ENCODE measurements at regions not wholly inside any gene's neighbourhood (a gene's known extent, or its start where the extent isn't known, plus 50 kb on each side); places are given as distances from the start of the nearest gene placed in this dataset.

DNA sequence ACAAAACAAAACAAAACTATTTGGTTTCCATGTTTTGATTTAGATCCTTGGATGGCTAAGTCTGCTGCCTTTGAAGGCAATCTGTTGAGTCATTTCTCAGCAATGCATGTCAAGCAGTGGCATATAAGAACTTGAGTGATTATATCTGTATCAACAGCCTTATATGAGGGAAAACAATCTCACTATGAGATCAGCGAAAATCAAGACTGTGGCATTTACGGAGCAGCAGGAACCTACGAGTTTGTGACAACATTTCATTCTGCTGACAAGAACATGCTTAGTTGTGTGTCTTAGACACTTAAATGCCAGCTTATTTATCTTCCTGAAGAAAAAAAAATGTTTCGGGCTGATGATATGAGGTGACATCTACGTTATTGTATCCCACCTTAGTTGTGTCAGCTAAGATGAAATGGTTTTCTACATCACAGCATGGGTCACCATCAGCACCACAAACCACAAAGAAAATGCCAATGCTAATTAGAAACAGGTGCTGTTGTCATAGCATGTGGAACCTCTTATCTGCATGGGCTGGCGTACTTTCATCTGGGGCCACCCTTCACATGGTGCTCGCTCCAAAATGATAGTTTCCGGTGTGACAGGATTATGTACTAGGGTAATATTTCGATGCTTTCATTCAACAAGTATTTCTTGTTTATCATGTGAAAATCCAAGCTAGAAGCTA lies 1085.5 kb downstream of the SORCS1 start:
- Mint-ChIP-seq H3K4me3 (no peak overlapping the region), H3K9me3 (no peaks in the 10 kb centered on the region), H3K36me3 (no peaks in the 10 kb centered on the region), H3K4me1 (peaks cover 20% of the 10 kb centered on the region), H3K27ac (no peak overlapping the region), H3K27me3 (ENCODE audit: low read depth) (no peaks in the 10 kb centered on the region)
- ChIA-PET POLR2A (no interaction called here), CTCF (no interaction called here)
- DNase-seq (ENCODE audit: low spot score): no peak
- no peak; the same call in 1 of the 2 replicates for ATAC-seq
- TF ChIP-seq RORB (CRISPR knock-in tag; IDR thresholded peaks at IDR 0.05) (no peak), MXD4 (CRISPR knock-in tag; IDR thresholded peaks at IDR 0.05; ENCODE audit: borderline replicate concordance) (no peak), ELF4 (CRISPR knock-in tag; IDR thresholded peaks at IDR 0.05; ENCODE audit: low read depth) (no peak), FOXJ3 (CRISPR knock-in tag; IDR thresholded peaks at IDR 0.05; ENCODE audit: borderline replicate concordance) (no peak)
- TF ChIP-seq, protein P1, sequence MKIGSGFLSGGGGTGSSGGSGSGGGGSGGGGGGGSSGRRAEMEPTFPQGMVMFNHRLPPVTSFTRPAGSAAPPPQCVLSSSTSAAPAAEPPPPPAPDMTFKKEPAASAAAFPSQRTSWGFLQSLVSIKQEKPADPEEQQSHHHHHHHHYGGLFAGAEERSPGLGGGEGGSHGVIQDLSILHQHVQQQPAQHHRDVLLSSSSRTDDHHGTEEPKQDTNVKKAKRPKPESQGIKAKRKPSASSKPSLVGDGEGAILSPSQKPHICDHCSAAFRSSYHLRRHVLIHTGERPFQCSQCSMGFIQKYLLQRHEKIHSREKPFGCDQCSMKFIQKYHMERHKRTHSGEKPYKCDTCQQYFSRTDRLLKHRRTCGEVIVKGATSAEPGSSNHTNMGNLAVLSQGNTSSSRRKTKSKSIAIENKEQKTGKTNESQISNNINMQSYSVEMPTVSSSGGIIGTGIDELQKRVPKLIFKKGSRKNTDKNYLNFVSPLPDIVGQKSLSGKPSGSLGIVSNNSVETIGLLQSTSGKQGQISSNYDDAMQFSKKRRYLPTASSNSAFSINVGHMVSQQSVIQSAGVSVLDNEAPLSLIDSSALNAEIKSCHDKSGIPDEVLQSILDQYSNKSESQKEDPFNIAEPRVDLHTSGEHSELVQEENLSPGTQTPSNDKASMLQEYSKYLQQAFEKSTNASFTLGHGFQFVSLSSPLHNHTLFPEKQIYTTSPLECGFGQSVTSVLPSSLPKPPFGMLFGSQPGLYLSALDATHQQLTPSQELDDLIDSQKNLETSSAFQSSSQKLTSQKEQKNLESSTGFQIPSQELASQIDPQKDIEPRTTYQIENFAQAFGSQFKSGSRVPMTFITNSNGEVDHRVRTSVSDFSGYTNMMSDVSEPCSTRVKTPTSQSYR (CRISPR knock-in tag; IDR thresholded peaks at IDR 0.05): no peak
- TF ChIP-seq, protein P2, sequence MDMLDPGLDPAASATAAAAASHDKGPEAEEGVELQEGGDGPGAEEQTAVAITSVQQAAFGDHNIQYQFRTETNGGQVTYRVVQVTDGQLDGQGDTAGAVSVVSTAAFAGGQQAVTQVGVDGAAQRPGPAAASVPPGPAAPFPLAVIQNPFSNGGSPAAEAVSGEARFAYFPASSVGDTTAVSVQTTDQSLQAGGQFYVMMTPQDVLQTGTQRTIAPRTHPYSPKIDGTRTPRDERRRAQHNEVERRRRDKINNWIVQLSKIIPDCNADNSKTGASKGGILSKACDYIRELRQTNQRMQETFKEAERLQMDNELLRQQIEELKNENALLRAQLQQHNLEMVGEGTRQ (CRISPR knock-in tag; IDR thresholded peaks at IDR 0.05): no peak

DNA sequence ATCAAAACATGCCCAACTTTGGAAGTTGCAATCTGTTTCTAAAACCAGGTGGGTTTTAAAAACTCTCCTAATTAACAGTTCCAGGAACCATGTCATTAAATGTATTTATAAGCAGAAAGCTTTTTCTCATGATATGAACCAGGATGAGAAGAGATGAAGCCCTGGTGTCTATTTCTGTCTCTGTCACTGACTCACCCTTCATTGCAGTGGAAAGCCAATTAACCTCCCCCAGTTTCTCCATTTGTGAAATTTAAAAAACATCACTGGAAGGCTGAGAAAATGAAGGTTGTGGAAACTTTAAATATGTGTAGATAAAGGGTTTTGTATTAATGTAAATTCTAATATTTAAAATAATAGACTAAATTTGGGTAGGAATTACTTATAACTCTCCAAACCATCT lies 1088.0 kb downstream of the SORCS1 start:
- Mint-ChIP-seq H3K9me3 (peaks cover 7% of the 10 kb centered on the region), H3K4me3 (no peak overlapping the region), H3K27me3 (ENCODE audit: low read depth) (no peaks in the 10 kb centered on the region), H3K36me3 (no peaks in the 10 kb centered on the region), H3K27ac (no peak overlapping the region), H3K4me1 (peaks cover 26% of the 10 kb centered on the region)
- ChIA-PET POLR2A (no interaction called here), CTCF (no interaction called here)
- DNase-seq (ENCODE audit: low spot score): no peak
- ATAC-seq: no peak
- no peak for TF ChIP-seq MYBL2 (CRISPR knock-in tag; IDR thresholded peaks at IDR 0.05)
- TF ChIP-seq TEAD1 (CRISPR knock-in tag; IDR thresholded peaks at IDR 0.05): no peak
- TF ChIP-seq, protein P3, sequence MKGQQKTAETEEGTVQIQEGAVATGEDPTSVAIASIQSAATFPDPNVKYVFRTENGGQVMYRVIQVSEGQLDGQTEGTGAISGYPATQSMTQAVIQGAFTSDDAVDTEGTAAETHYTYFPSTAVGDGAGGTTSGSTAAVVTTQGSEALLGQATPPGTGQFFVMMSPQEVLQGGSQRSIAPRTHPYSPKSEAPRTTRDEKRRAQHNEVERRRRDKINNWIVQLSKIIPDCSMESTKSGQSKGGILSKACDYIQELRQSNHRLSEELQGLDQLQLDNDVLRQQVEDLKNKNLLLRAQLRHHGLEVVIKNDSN (CRISPR knock-in tag; IDR thresholded peaks at IDR 0.05): no peak
- TF ChIP-seq, protein P4, sequence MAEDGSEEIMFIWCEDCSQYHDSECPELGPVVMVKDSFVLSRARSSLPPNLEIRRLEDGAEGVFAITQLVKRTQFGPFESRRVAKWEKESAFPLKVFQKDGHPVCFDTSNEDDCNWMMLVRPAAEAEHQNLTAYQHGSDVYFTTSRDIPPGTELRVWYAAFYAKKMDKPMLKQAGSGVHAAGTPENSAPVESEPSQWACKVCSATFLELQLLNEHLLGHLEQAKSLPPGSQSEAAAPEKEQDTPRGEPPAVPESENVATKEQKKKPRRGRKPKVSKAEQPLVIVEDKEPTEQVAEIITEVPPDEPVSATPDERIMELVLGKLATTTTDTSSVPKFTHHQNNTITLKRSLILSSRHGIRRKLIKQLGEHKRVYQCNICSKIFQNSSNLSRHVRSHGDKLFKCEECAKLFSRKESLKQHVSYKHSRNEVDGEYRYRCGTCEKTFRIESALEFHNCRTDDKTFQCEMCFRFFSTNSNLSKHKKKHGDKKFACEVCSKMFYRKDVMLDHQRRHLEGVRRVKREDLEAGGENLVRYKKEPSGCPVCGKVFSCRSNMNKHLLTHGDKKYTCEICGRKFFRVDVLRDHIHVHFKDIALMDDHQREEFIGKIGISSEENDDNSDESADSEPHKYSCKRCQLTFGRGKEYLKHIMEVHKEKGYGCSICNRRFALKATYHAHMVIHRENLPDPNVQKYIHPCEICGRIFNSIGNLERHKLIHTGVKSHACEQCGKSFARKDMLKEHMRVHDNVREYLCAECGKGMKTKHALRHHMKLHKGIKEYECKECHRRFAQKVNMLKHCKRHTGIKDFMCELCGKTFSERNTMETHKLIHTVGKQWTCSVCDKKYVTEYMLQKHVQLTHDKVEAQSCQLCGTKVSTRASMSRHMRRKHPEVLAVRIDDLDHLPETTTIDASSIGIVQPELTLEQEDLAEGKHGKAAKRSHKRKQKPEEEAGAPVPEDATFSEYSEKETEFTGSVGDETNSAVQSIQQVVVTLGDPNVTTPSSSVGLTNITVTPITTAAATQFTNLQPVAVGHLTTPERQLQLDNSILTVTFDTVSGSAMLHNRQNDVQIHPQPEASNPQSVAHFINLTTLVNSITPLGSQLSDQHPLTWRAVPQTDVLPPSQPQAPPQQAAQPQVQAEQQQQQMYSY (CRISPR knock-in tag; IDR thresholded peaks at IDR 0.05): no peak
- TF ChIP-seq SMAD3 (CRISPR knock-in tag; IDR thresholded peaks at IDR 0.05; ENCODE audit: borderline replicate concordance): no peak
- no peak for TF ChIP-seq FOXJ3 (CRISPR knock-in tag; IDR thresholded peaks at IDR 0.05; ENCODE audit: borderline replicate concordance)
- no peak for TF ChIP-seq SMAD4 (CRISPR knock-in tag; IDR thresholded peaks at IDR 0.05)
- TF ChIP-seq NFATC4 (CRISPR knock-in tag; IDR thresholded peaks at IDR 0.05): no peak
- TF ChIP-seq IRF2 (CRISPR knock-in tag; IDR thresholded peaks at IDR 0.05; ENCODE audit: borderline replicate concordance, low read depth): no peak
- no peak for TF ChIP-seq NR3C1 (CRISPR knock-in tag; conservative IDR thresholded peaks at IDR 0.05; ENCODE audit: low read depth)
- TF ChIP-seq NR2C2 (CRISPR knock-in tag; IDR thresholded peaks at IDR 0.05): no peak
- TF ChIP-seq, protein P5, sequence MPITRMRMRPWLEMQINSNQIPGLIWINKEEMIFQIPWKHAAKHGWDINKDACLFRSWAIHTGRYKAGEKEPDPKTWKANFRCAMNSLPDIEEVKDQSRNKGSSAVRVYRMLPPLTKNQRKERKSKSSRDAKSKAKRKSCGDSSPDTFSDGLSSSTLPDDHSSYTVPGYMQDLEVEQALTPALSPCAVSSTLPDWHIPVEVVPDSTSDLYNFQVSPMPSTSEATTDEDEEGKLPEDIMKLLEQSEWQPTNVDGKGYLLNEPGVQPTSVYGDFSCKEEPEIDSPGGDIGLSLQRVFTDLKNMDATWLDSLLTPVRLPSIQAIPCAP (CRISPR knock-in tag; IDR thresholded peaks at IDR 0.05): no peak
- no peak for TF ChIP-seq ESRRA (CRISPR knock-in tag; IDR thresholded peaks at IDR 0.05; ENCODE audit: borderline replicate concordance)
- TF ChIP-seq, protein P6, sequence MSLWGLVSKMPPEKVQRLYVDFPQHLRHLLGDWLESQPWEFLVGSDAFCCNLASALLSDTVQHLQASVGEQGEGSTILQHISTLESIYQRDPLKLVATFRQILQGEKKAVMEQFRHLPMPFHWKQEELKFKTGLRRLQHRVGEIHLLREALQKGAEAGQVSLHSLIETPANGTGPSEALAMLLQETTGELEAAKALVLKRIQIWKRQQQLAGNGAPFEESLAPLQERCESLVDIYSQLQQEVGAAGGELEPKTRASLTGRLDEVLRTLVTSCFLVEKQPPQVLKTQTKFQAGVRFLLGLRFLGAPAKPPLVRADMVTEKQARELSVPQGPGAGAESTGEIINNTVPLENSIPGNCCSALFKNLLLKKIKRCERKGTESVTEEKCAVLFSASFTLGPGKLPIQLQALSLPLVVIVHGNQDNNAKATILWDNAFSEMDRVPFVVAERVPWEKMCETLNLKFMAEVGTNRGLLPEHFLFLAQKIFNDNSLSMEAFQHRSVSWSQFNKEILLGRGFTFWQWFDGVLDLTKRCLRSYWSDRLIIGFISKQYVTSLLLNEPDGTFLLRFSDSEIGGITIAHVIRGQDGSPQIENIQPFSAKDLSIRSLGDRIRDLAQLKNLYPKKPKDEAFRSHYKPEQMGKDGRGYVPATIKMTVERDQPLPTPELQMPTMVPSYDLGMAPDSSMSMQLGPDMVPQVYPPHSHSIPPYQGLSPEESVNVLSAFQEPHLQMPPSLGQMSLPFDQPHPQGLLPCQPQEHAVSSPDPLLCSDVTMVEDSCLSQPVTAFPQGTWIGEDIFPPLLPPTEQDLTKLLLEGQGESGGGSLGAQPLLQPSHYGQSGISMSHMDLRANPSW (CRISPR knock-in tag; conservative IDR thresholded peaks at IDR 0.05; ENCODE audit: low read depth): no peak
- no peak for TF ChIP-seq ZNF317 (CRISPR knock-in tag; IDR thresholded peaks at IDR 0.05; ENCODE audit: borderline replicate concordance, low read depth)
